H1 (cell line): ENCODE measurements at regions not wholly inside any gene's neighbourhood (a gene's known extent, or its start where the extent isn't known, plus 50 kb on each side); places are given as distances from the start of the nearest gene placed in this dataset.

ENCODE experiments used
- ASH2L ChIP-seq: fragments of 200-600, 300-600 bp; sonication (generic); IDR thresholded peaks from one replicate; pipeline ENCODE4 v1.7.1; 2017; ENCODE audit warnings: low read length
- GTF2F1 ChIP-seq: IDR thresholded peaks from 2 replicates; pipeline ENCODE4 v1.6.1; 2012; ENCODE audit warnings: low read depth, low read length, improper control_type of control experiment, borderline replicate concordance
- JUN ChIP-seq: IDR thresholded peaks from 2 replicates; pipeline ENCODE4 v1.6.1; 2011; ENCODE audit warnings: low read depth, mild to moderate bottlenecking, improper control_type of control experiment, low read length

GRCh38 chr3:147755310-147755709, 346.1 kb downstream of the ZIC1 start (continued):
- TF ChIP-seq ASH2L (no peak), JUN (no peak), GTF2F1 (no peak)
